Astrocyte of the cerebellum (primary cell): ENCODE measurements at regions not wholly inside any gene's neighbourhood (a gene's known extent, or its start where the extent isn't known, plus 50 kb on each side); places are given as distances from the start of the nearest gene placed in this dataset.

Experiments
- DNase-seq: peaks from one replicate; pipeline ENCODE4 v3.0.0-alpha.2; 2011; ENCODE audit warnings: low read depth
- H3K4me3 ChIP-seq: 2 replicates; pipeline ENCODE4 v1.5.1; 2011; ENCODE audit warnings: mild to moderate bottlenecking, low read depth, low read length, moderate library complexity
- CTCF ChIP-seq: IDR thresholded peaks from 2 replicates; pipeline ENCODE4 v1.5.1; 2012; ENCODE audit warnings: low read length, low read depth, moderate library complexity, mild to moderate bottlenecking; ENCODE audit errors: missing control alignments
- in situ Hi-C: cut with HindIII; loops from 2 replicates; pipeline ENCODE4 v1.10.0; 2017; ENCODE audit warnings: low sequenced_read_pairs

GRCh38 chr5:72760259-72760658 is 56.2 kb upstream of the TNPO1 start:
- TF ChIP-seq CTCF, result no peak
- in situ Hi-C loops, result no loop called here
- H3K4me3 ChIP-seq, result no peak overlapping the region
- no peak for DNase-seq

- in situ Hi-C loops, result no loop called here
- no peak for TF ChIP-seq CTCF
- DNase-seq, result no peak
- no peak overlapping the region for H3K4me3 ChIP-seq
These were observed 63.6 kb upstream of the TNPO1 start for GRCh38 chr5:72752909-72753308.

- in situ Hi-C loops, result no loop called here
- no peak for TF ChIP-seq CTCF
- no peak for DNase-seq
- no peak overlapping the region for H3K4me3 ChIP-seq
These were observed 67.0 kb upstream of the TNPO1 start for GRCh38 chr5:72749362-72749997.

- no peak for TF ChIP-seq CTCF
These were observed 68.6 kb upstream of the TNPO1 start for GRCh38 chr5:72747826-72748225.

GRCh38 chr5:72746736-72747135 is 69.7 kb upstream of the TNPO1 start:
- in situ Hi-C loops, result no loop called here
- DNase-seq, result no peak
- no peak for TF ChIP-seq CTCF
- H3K4me3 ChIP-seq, result no peak overlapping the region

More at GRCh38 chr5:72747826-72748225, 68.6 kb upstream of the TNPO1 start:
- in situ Hi-C loops, result no loop called here
- no peak overlapping the region for H3K4me3 ChIP-seq
- no peak for DNase-seq

GRCh38 chr5:72744136-72744535 is 72.3 kb upstream of the TNPO1 start:
- in situ Hi-C loops, result no loop called here
- TF ChIP-seq CTCF, result no peak
- no peak overlapping the region for H3K4me3 ChIP-seq
- no peak for DNase-seq
